ENCODE measurements at regions not wholly inside any gene's neighbourhood (a gene's known extent, or its start where the extent isn't known, plus 50 kb on each side); places are given as distances from the start of the nearest gene placed in this dataset.

DNA sequence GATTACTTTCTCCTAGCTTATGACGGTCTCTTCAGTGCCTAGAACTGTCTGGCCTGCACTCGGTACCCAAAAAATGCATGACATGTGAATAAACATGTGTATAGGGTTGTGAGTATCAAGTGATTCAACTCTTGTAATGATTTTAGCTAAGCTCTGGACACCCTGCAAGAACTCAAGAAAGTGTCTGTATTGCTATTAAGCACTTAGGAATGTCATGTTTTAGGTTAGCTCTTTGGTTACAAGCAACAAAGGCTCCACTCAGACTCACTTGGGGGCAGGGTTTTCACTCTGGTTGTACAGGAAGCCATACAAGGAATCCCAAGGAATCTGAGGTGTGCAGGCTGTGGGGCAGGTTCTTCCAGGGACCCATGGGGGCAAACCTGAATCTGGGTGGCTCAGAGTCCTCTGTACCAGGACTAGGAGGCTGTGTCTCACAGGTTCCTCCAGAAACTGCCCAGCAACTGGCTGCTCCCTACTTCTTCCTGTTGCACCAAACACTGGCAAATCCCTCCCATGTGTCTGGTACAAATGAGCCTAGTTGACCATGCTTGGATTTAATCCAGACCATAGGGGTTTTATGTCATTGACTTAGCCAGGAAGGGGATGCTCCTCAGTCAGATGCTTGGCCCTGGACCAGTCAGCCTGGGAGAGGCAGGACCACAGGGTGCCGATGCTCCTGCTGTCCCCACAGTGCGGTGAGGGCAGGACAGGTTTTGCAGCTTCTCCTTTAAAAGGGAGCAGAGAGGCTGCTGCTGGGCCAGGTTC is 77.9 kb upstream of the CDH4 start:
- Mint-ChIP-seq H3K4me1 (no peaks in the 10 kb centered on the region), H3K4me3 (no peak overlapping the region), H3K27ac (no peak overlapping the region), H3K36me3 (no peaks in the 10 kb centered on the region), H3K27me3 (peaks cover 0 to 5% (median 0%) of the 10 kb centered on the region in 5 donors), H3K9me3 (no peaks in the 10 kb centered on the region)
- DNase-seq, result no peak
- POLR2A ChIA-PET, result no interaction called here
- ATAC-seq, result no peak

DNA sequence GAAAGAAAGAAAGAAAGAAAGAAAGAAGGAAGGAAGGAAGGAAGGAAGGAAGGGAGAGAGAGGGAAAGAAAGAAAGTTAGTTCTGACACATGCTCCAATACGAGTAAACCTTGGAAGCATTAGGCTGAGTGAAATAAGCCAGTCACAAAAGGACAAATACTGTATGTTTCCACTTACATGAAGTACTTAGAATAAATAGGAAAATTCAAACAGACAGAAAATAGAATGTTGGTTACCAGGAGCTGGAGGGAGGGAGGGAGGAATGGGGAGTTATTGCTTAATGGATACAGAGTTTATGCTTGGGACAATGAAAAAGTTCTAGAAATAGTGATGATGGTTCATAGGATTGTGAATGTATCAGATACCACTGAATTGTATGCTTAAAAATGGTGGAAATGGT is 75.2 kb upstream of the CDH4 start:
- ATAC-seq, result no peak
- no peaks in the 10 kb centered on the region for H3K36me3 Mint-ChIP-seq
- no peaks in the 10 kb centered on the region for H3K4me1 Mint-ChIP-seq
- no peak overlapping the region for H3K4me3 Mint-ChIP-seq
- H3K9me3 Mint-ChIP-seq, result no peaks in the 10 kb centered on the region
- no peak overlapping the region for H3K27ac Mint-ChIP-seq
- no peak for DNase-seq
- POLR2A ChIA-PET, result no interaction called here
- peaks cover 0 to 2% (median 0%) of the 10 kb centered on the region in 5 donors for H3K27me3 Mint-ChIP-seq

DNA sequence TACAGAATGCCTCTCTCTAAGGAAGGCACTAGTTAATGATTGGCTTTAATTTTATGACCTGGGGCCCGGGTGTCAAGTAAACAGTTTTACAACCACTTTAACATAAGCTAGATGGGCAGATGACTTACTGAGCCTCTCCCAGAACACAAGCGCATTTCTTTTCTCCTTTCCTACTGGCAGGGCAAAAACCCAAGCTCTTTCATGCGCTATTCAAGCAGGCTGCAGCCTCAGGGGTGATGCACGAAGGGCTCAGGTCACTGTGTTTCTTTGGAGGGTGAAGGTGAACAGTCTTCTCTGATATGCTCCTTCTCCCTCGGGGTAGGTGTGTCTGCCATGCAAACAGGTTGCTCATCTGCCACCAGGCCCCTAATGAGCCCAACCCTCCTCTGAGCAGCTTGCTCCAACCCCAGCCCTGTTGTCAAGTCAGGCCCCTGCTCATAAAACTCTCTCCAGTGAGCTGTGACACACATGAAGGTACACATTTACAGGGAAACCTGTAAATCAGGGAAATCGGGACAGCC is 73.5 kb upstream of the CDH4 start:
- Mint-ChIP-seq H3K4me3 (no peak overlapping the region), H3K27ac (no peak overlapping the region), H3K9me3 (no peaks in the 10 kb centered on the region), H3K27me3 (peaks cover 0 to 2% (median 0%) of the 10 kb centered on the region in 5 donors), H3K36me3 (no peaks in the 10 kb centered on the region), H3K4me1 (no peaks in the 10 kb centered on the region)
- POLR2A ChIA-PET, result no interaction called here
- DNase-seq (no peak), ATAC-seq (no peak)

GRCh38 chr20:61184194-61184593 is 67.9 kb upstream of the CDH4 start:
- H3K9me3 Mint-ChIP-seq, result no peaks in the 10 kb centered on the region
- H3K4me1 Mint-ChIP-seq, result no peaks in the 10 kb centered on the region
- DNase-seq (no peak), ATAC-seq (no peak)
- H3K27ac Mint-ChIP-seq, result no peak overlapping the region
- no peaks in the 10 kb centered on the region for H3K36me3 Mint-ChIP-seq
- POLR2A ChIA-PET, result no interaction called here
- peaks cover 0 to 5% (median 2%) of the 10 kb centered on the region in 5 donors for H3K27me3 Mint-ChIP-seq
- no peak overlapping the region for H3K4me3 Mint-ChIP-seq

- peaks cover 0 to 5% (median 2%) of the 10 kb centered on the region in 5 donors for H3K27me3 Mint-ChIP-seq
- no peaks in the 10 kb centered on the region for H3K4me1 Mint-ChIP-seq
- ATAC-seq (no peak), DNase-seq (no peak)
- POLR2A ChIA-PET, result interaction anchor here (0.7 kb wide), 1 partner anchor 1413 kb away, joined by 4 read pairs; no protein-coding TSS in a partner anchor
- H3K4me3 Mint-ChIP-seq, result no peak overlapping the region
- no peak overlapping the region for H3K27ac Mint-ChIP-seq
- no peaks in the 10 kb centered on the region for H3K36me3 Mint-ChIP-seq
- no peaks in the 10 kb centered on the region for H3K9me3 Mint-ChIP-seq
Measured at GRCh38 chr20:61185181-61185580, 66.9 kb upstream of the CDH4 start.

DNA sequence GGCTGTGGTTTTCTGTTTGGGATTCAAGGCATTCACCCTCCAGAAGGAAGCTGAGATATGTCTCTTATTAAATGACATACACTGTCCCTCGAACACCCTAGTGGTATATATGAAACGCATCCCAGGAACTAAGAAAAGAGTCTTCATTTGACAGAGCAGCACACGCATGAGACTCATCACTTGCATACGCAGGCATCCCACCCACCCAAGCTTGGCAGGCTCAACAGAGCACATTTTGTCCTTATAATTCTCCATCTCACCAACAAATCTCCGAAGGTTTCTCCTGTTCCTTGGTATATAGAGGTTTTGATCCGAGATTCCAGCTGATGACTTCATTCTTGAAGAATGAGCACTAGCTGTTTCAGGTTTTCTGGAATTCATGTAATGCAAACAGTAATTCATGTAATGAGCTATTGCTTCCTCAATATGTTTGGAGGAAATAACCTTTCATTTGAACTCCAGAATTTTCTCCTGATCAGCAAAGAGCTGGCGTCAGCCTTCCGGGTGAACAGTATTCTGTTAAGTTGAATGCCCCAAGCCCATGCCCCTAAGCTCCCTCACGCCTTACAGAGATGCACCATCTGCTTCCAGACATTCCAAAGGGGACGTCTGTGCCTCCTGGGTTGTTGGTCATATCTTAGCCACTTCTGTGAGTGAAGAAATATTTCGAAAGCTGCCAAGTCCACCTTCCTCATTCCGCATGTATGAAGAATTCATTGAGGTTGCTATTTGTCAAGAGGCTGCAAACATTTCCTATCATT is 66.0 kb upstream of the CDH4 start:
- Mint-ChIP-seq H3K4me1 (no peaks in the 10 kb centered on the region), H3K27ac (peak overlapping the region in 1 of 10 donors; percentile 76), H3K9me3 (no peaks in the 10 kb centered on the region), H3K36me3 (no peaks in the 10 kb centered on the region), H3K4me3 (no peak overlapping the region), H3K27me3 (peaks cover 0 to 5% (median 2%) of the 10 kb centered on the region in 5 donors)
- POLR2A ChIA-PET, result no interaction called here
- ATAC-seq (no peak), DNase-seq (no peak)

DNA sequence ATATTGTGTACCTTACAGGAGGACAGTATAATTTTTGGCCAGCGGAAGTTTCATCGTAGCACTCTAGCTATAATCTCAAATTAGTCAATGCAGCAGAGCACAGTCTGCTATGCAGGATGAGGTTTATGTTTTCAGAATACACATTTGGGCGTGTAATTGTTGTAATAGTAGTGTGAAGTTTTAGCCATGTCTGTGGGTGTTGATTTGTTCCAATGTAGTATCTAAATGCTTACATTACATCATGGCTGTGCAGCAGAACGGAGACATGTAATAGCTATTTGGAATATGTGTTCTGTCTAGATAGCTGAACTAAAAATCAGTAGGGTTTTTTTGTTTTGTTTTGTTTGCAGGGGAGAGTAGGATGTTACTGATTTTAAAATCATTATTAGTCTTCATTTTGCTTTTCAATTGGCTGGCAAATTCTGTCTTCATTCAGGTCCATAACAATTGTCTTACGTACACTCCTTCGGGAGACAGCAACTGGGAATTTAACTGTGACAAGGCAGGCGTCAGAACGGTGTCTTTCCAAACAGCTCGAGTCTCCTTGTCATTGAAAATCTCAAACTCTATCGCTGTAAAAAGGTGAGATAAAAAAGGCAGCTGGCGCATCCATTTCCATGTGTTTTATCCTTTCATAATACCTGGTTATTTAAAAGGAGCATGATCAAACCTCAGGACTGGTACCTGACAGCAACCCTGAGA is 65.1 kb upstream of the CDH4 start:
- Mint-ChIP-seq H3K36me3 (no peaks in the 10 kb centered on the region), H3K27me3 (peaks cover 0 to 5% (median 2%) of the 10 kb centered on the region in 5 donors), H3K9me3 (no peaks in the 10 kb centered on the region), H3K4me1 (no peaks in the 10 kb centered on the region), H3K27ac (no peak overlapping the region), H3K4me3 (no peak overlapping the region)
- POLR2A ChIA-PET, result no interaction called here
- no peak for DNase-seq
- no peak for ATAC-seq

- no peak overlapping the region for H3K4me3 Mint-ChIP-seq
- DNase-seq, result no peak
- no peak overlapping the region for H3K27ac Mint-ChIP-seq
- H3K9me3 Mint-ChIP-seq, result peaks cover 0 to 5% (median 0%) of the 10 kb centered on the region in 9 donors
- no peaks in the 10 kb centered on the region for H3K4me1 Mint-ChIP-seq
- no peaks in the 10 kb centered on the region for H3K36me3 Mint-ChIP-seq
- H3K27me3 Mint-ChIP-seq, result peaks cover 2 to 16% (median 16%) of the 10 kb centered on the region in 5 donors
- ATAC-seq, result no peak
- POLR2A ChIA-PET, result no interaction called here
Measured at GRCh38 chr20:61189534-61189933, 62.5 kb upstream of the CDH4 start.

- ATAC-seq (no peak), DNase-seq (no peak)
- peaks cover 2 to 32% (median 20%) of the 10 kb centered on the region in 5 donors for H3K27me3 Mint-ChIP-seq
- no peaks in the 10 kb centered on the region for H3K36me3 Mint-ChIP-seq
- no peak overlapping the region for H3K4me3 Mint-ChIP-seq
- peaks cover 0 to 6% (median 0%) of the 10 kb centered on the region in 9 donors for H3K9me3 Mint-ChIP-seq
- H3K27ac Mint-ChIP-seq, result no peak overlapping the region
- no peaks in the 10 kb centered on the region for H3K4me1 Mint-ChIP-seq
- POLR2A ChIA-PET, result no interaction called here
Measured at GRCh38 chr20:61191096-61191495, 61.0 kb upstream of the CDH4 start.

- H3K27ac Mint-ChIP-seq, result no peak overlapping the region
- H3K4me1 Mint-ChIP-seq, result no peaks in the 10 kb centered on the region
- DNase-seq (no peak), ATAC-seq (no peak)
- no peaks in the 10 kb centered on the region for H3K36me3 Mint-ChIP-seq
- H3K27me3 Mint-ChIP-seq, result peaks cover 2 to 45% (median 26%) of the 10 kb centered on the region in 5 donors
- no peak overlapping the region for H3K4me3 Mint-ChIP-seq
- H3K9me3 Mint-ChIP-seq, result peaks cover 0 to 6% (median 0%) of the 10 kb centered on the region in 9 donors
- POLR2A ChIA-PET, result no interaction called here
Measured at GRCh38 chr20:61192337-61192950, 59.6 kb upstream of the CDH4 start.

- H3K4me3 Mint-ChIP-seq, result no peak overlapping the region
- H3K9me3 Mint-ChIP-seq, result peaks cover 0 to 6% (median 0%) of the 10 kb centered on the region in 9 donors
- no peaks in the 10 kb centered on the region for H3K4me1 Mint-ChIP-seq
- ATAC-seq, result no peak
- H3K27ac Mint-ChIP-seq, result no peak overlapping the region
- POLR2A ChIA-PET, result no interaction called here
- peaks cover 2 to 45% (median 25%) of the 10 kb centered on the region in 5 donors for H3K27me3 Mint-ChIP-seq
- no peaks in the 10 kb centered on the region for H3K36me3 Mint-ChIP-seq
- DNase-seq, result no peak
Measured at GRCh38 chr20:61193164-61193563, 58.9 kb upstream of the CDH4 start.
